ENCODE measurements at regions not wholly inside any gene's neighbourhood (a gene's known extent, or its start where the extent isn't known, plus 50 kb on each side); places are given as distances from the start of the nearest gene placed in this dataset.
"Not testable (repeated sequence)": the region's sequence is repeated elsewhere in the genome, so short reads cannot be mapped to it uniquely, and the experiment has no call there.

DNA sequence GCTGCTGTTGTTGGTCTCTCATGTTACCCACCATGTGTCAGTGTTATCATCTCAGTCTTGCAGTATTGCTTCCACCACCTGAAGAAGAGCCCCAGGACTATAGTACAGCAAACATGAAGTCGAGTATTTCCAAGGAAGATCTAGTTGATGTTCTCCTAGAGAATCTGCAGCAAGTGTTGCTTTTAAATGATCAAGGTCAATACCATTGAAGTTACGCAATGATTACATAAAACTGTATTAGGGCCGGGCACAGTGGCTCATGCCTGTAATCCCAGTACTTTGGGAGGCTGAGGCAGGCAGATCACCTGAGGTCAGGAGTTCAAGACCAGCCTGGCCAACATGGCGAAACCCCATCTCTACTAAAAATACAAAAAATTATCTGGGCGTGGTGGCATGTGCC, 173.9 kb downstream of the TJP1 start:
- H3K36me3 ChIP-seq; in situ Hi-C loops (cut with MboI; ENCODE audit: low pct_ligation_motif_present in 1 of 4, low pct_unique_long_range_greater_than_20kb in 1 of 4, low sequenced_read_pairs in 3 of 4); H3K4me3 ChIP-seq; H3K27me3 ChIP-seq; H3K4me1 ChIP-seq; H3K27ac ChIP-seq; intact Hi-C loops (cut with DNase I; ENCODE audit: low total_unique reads); DNase-seq; H3K9me3 ChIP-seq: not testable (repeated sequence)
- WGBS, 2 donors (ENCODE audit: low coverage in 1 of 2), result 78 to 100% methylated on average over 1 to 5 of the region's 5 CpGs

DNA sequence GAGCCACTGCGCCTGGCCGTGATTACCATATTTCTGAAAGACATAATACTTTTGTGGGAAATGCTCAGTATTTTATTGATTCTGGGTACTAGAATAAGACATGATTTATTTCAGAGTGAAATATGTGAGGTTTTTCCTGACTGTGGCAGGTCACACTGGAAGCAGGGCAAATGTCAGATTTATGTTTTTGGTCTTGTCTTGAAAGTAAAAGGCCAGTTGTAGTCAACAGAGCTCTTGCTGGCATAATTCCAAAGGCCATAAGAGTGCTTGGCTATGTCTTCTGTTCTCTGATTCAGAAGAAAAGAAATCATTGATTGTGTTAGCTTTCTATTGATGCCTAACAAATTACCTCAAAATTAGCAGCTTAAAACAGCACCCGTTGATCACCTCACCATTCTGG, 176.4 kb downstream of the TJP1 start:
- Histone ChIP-seq H3K27ac (no peak overlapping the region), H3K36me3 (no peaks in the 10 kb centered on the region), H3K9me3 (no peaks in the 10 kb centered on the region), H3K4me3 (no peak overlapping the region), H3K4me1 (no peaks in the 10 kb centered on the region), H3K27me3 (no peaks in the 10 kb centered on the region)
- intact Hi-C loops (cut with DNase I; ENCODE audit: low total_unique reads) (no loop called here), in situ Hi-C loops (cut with MboI; ENCODE audit: low pct_ligation_motif_present in 1 of 4, low pct_unique_long_range_greater_than_20kb in 1 of 4, low sequenced_read_pairs in 3 of 4) (no loop called here)
- no peak for TF ChIP-seq POLR2AphosphoS5 (IDR thresholded peaks at IDR 0.05)
- TF ChIP-seq, protein P1, sequence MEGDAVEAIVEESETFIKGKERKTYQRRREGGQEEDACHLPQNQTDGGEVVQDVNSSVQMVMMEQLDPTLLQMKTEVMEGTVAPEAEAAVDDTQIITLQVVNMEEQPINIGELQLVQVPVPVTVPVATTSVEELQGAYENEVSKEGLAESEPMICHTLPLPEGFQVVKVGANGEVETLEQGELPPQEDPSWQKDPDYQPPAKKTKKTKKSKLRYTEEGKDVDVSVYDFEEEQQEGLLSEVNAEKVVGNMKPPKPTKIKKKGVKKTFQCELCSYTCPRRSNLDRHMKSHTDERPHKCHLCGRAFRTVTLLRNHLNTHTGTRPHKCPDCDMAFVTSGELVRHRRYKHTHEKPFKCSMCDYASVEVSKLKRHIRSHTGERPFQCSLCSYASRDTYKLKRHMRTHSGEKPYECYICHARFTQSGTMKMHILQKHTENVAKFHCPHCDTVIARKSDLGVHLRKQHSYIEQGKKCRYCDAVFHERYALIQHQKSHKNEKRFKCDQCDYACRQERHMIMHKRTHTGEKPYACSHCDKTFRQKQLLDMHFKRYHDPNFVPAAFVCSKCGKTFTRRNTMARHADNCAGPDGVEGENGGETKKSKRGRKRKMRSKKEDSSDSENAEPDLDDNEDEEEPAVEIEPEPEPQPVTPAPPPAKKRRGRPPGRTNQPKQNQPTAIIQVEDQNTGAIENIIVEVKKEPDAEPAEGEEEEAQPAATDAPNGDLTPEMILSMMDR (IDR thresholded peaks at IDR 0.05), result no peak
- no peak for TF ChIP-seq POLR2A (IDR thresholded peaks at IDR 0.05)
- no peak for TF ChIP-seq EP300 (IDR thresholded peaks at IDR 0.05; ENCODE audit: low read depth)
- no peak for DNase-seq
- 94% methylated on average over 3 of the region's 3 CpGs; no CpG with 5 or more reads in 1 of the 2 donors for WGBS, 2 donors (ENCODE audit: low coverage in 1 of 2)

DNA sequence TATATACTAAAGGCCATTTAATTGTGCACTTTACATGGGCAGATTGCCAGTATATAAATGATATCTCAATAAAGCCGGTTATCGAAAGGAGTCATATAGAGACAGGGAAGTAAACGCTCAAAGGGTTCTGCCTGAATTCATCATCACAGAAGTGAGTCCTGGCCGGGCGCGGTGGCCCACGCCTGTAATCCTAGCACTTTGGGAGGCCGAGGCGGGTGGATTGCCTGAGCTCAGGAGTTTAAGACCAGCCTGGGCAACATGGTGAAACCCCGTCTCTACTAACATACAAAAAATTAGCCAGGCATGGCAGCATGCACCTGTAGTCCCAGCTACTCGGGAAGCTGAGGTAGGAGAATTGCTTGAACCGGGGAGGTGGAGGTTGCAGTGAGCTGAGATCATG, 177.9 kb downstream of the TJP1 start:
- intact Hi-C loops (cut with DNase I; ENCODE audit: low total_unique reads); in situ Hi-C loops (cut with MboI; ENCODE audit: low pct_ligation_motif_present in 1 of 4, low pct_unique_long_range_greater_than_20kb in 1 of 4, low sequenced_read_pairs in 3 of 4); DNase-seq: not testable (repeated sequence)

DNA sequence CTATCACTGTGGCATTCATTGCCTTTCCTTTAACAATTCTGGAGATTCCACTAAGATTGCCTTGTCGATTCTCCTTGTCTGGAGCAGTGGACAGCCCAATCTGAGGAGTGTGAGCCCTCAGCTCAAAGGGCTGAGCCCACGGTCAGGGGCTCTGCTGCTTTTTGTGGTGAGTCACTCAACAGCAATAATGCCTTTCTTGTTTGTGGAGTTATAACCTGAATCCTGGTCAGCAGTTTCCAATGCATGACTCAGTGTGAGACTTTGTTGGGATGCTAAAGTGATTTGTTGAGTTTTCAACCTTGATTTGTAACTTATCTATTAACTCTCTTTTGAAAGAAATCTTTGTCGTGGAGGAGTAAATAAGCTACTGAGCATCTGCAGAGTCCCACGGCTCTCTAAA, 183.5 kb downstream of the TJP1 start:
- Histone ChIP-seq H3K27ac (no peak overlapping the region), H3K9me3 (no peaks in the 10 kb centered on the region), H3K4me1 (peaks cover 0 to 3% (median 0%) of the 10 kb centered on the region in 4 donors), H3K4me3 (no peak overlapping the region), H3K36me3 (no peaks in the 10 kb centered on the region), H3K27me3 (no peaks in the 10 kb centered on the region)
- in situ Hi-C loops (cut with MboI; ENCODE audit: low pct_ligation_motif_present in 1 of 4, low pct_unique_long_range_greater_than_20kb in 1 of 4, low sequenced_read_pairs in 3 of 4) (no loop called here), intact Hi-C loops (cut with DNase I; ENCODE audit: low total_unique reads) (no loop called here)
- 74% methylated on average over 4 of the region's 4 CpGs; no CpG with 5 or more reads in 1 of the 2 donors for WGBS, 2 donors (ENCODE audit: low coverage in 1 of 2)
- TF ChIP-seq, protein P1 (IDR thresholded peaks at IDR 0.05), result no peak
- no peak for TF ChIP-seq EP300 (IDR thresholded peaks at IDR 0.05; ENCODE audit: low read depth)
- no peak for TF ChIP-seq POLR2A (IDR thresholded peaks at IDR 0.05)
- no peak for TF ChIP-seq POLR2AphosphoS5 (IDR thresholded peaks at IDR 0.05)
- DNase-seq, result no peak

More for the DNA sequence above, 177.9 kb downstream of the TJP1 start:
- H3K4me3 ChIP-seq, H3K27me3 ChIP-seq, H3K27ac ChIP-seq, H3K4me1 ChIP-seq, H3K9me3 ChIP-seq, H3K36me3 ChIP-seq: not testable (repeated sequence)
- WGBS, 2 donors (ENCODE audit: low coverage in 1 of 2), result 73 to 87% methylated on average over 5 to 9 of the region's 12 CpGs

DNA sequence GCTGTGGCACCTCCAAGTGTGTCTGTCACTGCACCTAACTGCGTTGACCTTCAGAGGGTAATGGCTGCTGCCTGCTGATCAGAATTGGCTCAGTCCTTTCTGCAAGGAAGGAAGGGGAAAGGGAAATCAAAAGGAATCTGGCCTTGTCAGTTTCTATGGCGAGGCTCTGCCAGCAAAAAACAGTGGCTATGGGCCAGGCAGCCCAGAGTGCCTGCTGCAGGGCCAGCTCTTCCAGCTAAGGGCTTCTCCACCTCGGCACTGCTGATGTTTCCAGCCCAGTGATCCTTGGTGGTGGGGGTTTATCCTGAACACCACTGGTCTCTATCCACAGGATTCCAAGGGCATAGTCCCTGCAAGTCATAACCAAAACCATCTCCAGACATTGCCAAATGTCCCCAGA, 184.3 kb downstream of the TJP1 start:
- in situ Hi-C loops (cut with MboI; ENCODE audit: low pct_ligation_motif_present in 1 of 4, low pct_unique_long_range_greater_than_20kb in 1 of 4, low sequenced_read_pairs in 3 of 4), result no loop called here
- Histone ChIP-seq H3K27ac (no peak overlapping the region), H3K27me3 (no peaks in the 10 kb centered on the region), H3K4me1 (peaks cover 0 to 3% (median 0%) of the 10 kb centered on the region in 4 donors), H3K36me3 (no peaks in the 10 kb centered on the region), H3K4me3 (no peak overlapping the region), H3K9me3 (no peaks in the 10 kb centered on the region)
- DNase-seq, result no peak
- TF ChIP-seq, protein P1 (IDR thresholded peaks at IDR 0.05), result no peak
- no peak for TF ChIP-seq POLR2A (IDR thresholded peaks at IDR 0.05)
- no peak for TF ChIP-seq POLR2AphosphoS5 (IDR thresholded peaks at IDR 0.05)
- no peak for TF ChIP-seq EP300 (IDR thresholded peaks at IDR 0.05; ENCODE audit: low read depth)
- 78 to 100% methylated on average over 1 to 3 of the region's 3 CpGs for WGBS, 2 donors (ENCODE audit: low coverage in 1 of 2)
- intact Hi-C loops (cut with DNase I; ENCODE audit: low total_unique reads), result no loop called here
